ENCODE measurements at regions not wholly inside any gene's neighbourhood (a gene's known extent, or its start where the extent isn't known, plus 50 kb on each side); places are given as distances from the start of the nearest gene placed in this dataset.

DNA sequence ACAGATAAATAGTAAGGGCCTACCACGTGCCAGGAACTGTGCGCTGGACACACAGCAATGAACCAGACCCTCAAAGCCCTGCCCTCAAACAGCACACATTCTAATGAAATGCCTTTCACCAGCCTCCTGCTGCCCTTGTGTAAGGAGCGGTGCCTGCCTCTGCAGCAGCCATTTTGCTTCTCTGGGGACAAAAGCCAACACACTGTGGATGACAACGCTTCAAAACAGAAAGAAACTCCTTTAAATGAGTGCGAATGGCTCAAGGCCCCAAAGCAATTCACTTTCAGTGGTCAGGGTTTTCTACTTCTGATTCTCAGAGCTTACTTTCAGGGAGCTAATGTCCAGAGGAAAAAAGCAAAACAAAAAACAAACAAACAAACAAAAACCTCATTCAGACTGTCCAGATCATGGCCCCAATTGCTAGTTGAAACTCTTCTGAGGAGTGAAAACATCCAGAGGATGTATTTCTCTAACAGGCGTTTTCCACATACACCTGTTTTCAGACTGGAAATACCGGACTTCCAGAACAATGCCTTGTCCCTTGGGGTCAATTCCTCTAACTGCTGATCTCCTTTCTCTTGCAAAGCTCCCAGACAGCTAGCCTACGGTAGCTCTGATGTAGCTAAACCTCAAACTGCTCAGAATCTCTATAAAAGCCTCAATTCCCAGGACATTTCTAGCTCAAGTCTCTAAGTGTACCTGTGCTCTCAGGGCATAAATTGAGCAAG lies 323.3 kb upstream of the ZNF521 start:
- TF ChIP-seq, protein P1, sequence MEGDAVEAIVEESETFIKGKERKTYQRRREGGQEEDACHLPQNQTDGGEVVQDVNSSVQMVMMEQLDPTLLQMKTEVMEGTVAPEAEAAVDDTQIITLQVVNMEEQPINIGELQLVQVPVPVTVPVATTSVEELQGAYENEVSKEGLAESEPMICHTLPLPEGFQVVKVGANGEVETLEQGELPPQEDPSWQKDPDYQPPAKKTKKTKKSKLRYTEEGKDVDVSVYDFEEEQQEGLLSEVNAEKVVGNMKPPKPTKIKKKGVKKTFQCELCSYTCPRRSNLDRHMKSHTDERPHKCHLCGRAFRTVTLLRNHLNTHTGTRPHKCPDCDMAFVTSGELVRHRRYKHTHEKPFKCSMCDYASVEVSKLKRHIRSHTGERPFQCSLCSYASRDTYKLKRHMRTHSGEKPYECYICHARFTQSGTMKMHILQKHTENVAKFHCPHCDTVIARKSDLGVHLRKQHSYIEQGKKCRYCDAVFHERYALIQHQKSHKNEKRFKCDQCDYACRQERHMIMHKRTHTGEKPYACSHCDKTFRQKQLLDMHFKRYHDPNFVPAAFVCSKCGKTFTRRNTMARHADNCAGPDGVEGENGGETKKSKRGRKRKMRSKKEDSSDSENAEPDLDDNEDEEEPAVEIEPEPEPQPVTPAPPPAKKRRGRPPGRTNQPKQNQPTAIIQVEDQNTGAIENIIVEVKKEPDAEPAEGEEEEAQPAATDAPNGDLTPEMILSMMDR (IDR thresholded peaks at IDR 0.05; ENCODE audit: low read depth, low read length), result no peak
- TF ChIP-seq EZH2phosphoT487 (IDR thresholded peaks at IDR 0.05; ENCODE audit: low read depth), result no peak

All from OCI-LY3 (cell line).